Superior temporal gyrus (tissue), 1 donor: ENCODE measurements at regions not wholly inside any gene's neighbourhood (a gene's known extent, or its start where the extent isn't known, plus 50 kb on each side); places are given as distances from the start of the nearest gene placed in this dataset.

Experiments
- DNase-seq: peaks from one replicate; pipeline ENCODE4 v3.0.0-alpha.2; 2016; ENCODE audit errors: extremely low spot score

GRCh38 chr4:28209371-28209924, 1348.8 kb downstream of the STIM2 start:
- DNase-seq, result no peak

- DNase-seq, result no peak
These were observed 1351.2 kb downstream of the STIM2 start for GRCh38 chr4:28211676-28212470.

DNA sequence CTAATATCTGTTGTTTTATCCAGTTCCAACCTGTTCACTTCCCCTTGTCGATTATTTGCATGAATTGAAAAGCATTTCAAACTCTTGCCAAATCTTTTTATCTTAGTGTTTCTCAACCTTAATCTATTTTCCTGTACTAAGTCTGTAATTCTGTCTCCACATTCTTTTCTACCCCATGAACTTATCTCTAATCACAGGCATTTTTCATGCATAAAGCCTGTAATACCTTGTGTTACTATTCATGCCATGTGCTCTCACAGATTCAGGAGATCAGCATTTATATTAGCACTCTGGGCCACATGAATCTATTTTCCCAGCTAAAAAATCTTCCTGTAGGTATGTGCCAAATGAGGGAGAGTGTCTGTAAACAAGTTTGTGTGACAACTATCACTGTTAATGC, 1360.9 kb downstream of the STIM2 start:
- DNase-seq, result no peak

DNA sequence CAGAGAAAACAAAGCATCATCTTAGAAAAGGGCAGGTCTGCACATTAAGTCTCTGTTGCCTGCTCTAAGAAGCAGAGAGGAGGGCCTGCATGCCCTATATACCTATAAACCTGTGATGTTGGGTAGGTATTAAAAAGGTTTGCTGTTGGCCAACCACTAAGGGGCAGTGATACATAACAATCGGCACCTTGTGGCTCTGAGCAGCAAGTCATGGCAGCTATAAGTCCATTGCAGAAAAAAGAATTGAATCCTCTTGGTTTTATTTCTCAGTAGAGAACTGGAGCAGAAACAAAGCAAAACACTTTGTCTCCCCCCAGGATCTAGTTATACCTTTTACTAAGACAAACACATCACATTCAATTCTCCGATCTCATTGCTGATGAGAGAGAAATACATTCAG, 1364.4 kb downstream of the STIM2 start:
- peak; percentile 78 for DNase-seq

- peak; percentile 91 for DNase-seq
These were observed 1365.2 kb downstream of the STIM2 start for GRCh38 chr4:28225689-28226353.

DNA sequence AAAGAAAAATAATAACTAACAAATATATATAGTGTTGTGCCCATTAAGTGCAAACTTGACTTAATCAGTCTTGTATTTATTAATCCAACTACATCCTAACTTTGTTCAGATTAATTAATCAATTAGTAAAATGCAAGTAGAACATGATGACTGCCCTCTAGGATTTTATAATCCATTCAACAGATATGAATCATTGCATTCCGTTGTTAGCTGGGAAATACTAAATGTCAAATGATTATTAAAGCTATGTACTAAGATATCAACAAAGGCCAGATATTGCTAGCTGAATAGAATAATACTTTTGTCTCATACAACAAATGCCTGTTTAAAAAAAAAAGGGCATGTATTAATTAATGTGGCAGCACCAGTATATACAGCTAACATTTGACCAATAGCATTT, 1366.3 kb downstream of the STIM2 start:
- DNase-seq, result peak; percentile 45

DNA sequence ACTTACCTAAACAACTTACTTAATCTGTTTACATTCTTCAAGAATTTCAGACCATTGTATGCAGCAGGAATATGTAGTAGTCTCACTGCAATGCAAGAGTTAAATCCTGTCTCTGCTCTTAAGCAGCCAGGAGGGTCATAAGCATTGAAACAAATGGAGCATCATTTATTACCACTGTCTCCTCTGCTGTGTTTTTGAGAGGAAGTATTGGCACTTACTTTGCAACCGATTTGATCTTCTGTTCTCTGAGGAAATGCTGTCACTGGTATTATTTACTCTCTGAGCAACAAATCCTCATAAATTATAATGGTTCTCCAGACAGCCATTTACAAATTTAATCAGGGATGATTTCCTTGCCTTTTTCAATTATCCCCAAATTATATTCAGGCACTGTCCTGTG, 1367.1 kb downstream of the STIM2 start:
- no peak for DNase-seq

DNA sequence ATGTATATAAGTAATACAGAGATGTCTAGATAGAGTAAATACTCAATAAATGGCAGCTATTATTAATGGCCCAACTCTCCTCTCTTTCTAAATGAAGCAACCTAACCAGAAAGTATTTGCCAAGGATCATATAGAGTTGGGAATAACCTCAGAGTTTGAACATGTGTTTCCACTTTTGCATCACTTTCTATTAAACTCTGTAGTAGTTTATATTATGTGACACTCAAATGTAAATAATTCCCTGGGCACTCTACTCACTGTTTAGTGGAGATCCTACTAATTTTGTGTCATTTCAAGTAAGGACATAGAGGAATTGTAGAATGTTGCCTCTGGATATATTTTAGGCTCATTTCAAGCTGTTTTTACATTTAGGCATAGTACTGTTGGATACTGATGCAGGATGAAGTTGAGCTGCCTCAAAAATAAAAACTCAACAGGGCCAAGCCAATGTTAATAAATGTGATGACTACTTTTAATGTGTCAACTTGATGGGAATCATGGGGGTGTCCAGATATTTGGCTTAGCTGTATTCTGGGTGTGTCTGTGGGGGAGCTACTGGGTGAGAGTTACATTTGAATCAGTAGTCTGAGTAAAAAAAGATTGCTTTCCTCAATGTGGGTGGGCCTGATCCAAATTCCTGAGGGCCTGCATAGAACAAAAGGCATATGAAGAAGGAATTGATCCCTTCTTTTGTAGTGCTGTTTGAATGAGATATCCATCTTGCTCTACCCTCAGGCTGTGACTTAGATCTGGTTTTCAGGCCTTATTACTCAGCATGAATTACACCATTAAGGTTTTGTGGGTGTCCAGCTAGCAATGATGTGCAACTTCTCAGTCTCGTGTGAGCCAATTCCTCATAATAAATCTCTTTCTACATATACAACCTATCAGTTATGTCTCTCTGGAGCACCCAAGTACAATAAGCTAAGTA, 1368.2 kb downstream of the STIM2 start:
- no peak for DNase-seq

GRCh38 chr4:28232376-28232775, 1371.7 kb downstream of the STIM2 start:
- DNase-seq, result no peak

GRCh38 chr4:28232951-28233350, 1372.3 kb downstream of the STIM2 start:
- no peak for DNase-seq

DNA sequence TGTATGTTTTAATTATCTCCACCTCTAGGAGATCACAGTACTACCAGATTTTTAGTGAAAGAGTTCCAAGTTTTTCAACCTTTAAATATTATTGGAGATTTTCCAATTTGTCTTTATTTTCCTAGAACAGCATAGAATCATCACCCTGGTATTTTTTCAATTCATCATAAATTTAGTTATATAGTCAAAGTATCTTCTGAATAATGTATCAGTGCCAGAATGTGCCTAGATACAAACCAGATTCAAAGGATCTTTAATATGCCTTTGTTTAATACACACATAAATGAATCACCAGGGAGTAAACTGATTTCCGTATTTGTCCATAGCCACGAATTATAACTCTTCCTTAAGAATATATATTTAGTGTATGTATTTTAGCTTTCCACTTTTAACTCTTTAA, 1373.1 kb downstream of the STIM2 start:
- no peak for DNase-seq

- no peak for DNase-seq
These were observed 1378.2 kb downstream of the STIM2 start for GRCh38 chr4:28238876-28239275.

DNA sequence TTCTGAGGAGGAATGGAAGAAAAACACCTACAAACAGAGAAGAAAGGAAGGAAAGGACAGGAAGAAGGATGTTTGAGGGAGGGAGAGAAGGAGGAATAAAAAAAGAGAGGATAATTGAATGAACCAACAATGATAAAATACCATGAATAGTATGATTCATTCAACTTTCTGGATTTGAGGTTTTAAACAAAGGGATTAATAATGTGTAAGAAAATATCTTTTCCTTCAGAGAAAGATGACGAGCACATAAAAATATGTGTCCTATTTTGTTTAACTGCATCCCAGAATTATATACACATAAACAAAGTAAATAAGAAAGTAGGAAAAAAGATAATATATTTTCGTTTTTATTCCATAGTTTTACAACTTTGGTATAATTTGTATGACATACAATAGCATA, 1380.4 kb downstream of the STIM2 start:
- no peak for DNase-seq

GRCh38 chr4:28247805-28248204, 1387.2 kb downstream of the STIM2 start:
- DNase-seq, result no peak

DNA sequence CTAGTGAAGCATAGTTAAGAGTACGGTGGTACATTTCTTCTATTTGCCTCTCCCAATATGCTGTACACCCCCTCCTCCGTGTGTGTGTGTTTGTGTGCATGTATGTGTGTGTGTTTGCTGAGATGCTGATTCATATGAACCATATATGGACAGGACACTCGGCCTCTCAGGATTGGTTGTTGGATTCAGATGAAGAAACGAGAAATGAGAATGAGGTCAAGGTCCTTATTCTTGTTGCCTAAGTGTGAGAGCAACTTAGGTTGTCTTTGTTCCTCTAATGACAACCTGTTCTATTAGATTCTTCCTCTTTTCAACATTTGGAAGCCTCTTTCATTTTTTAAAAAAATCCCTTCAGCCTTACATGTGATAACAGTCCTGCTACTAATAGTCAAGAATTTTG, 1387.6 kb downstream of the STIM2 start:
- DNase-seq, result no peak

- DNase-seq, result no peak
These were observed 1390.0 kb downstream of the STIM2 start for GRCh38 chr4:28250646-28251045.

- DNase-seq, result no peak
These were observed 1391.2 kb downstream of the STIM2 start for GRCh38 chr4:28251831-28252230.

DNA sequence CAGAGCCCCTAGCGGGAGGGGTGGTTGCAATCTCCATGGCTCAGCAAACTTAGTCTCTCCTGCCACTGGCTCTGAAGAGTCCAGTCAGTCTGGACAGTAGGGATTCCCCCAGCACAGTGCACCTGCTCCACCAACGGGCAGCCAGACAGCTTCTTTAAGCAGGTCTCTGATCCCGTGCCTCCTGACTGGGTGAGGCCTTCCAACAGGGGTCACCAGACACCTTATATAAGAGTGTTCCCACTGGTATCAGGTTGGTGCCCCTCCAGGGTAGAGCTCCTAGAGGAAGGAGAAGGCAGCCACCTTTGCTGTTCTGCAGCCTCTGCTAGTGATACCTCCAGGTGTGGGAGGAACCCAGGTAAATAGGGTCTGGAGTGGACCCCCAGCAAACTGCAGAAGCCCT, 1393.4 kb downstream of the STIM2 start:
- DNase-seq, result no peak

- no peak for DNase-seq
These were observed 1395.7 kb downstream of the STIM2 start for GRCh38 chr4:28256295-28256694.

DNA sequence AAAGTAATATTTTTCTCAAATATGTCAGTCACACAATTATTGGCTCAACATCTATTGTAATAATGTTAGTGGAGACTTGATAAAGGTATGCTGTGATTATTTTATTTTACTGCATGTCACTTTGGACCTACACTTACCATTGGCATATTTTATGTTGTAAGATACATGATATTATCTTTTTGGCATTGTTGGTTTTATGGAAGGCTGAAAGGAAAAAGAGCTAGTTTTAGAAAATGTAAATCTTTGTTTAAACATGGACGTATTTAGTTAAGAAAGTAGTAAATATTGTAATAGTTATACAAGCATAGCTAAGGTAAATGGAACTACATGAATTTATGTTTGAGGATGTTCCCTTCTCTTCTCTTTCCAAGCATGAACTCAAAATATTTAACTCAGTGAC, 1399.3 kb downstream of the STIM2 start:
- no peak for DNase-seq

GRCh38 chr4:28267166-28267565, 1406.5 kb downstream of the STIM2 start:
- no peak for DNase-seq

DNA sequence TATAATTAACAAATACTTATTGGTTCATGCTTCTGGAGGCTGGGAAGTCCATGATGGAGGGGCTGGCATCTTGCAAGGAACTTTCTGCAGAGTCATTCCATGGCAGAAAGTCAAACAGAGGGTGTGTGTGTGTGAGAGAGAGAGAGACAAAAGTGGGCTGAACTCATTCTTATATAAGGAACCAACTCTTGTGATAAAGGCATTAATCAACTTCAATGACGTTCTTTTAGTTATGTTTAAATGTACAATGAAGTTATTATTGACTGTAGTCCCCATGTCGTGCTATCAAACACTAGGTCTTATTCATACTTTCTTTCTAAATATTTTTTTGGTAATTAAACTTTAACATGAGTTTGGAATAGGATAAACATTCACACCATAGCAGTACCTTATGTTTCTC, 1408.8 kb downstream of the STIM2 start:
- no peak for DNase-seq
